PC-9 (cell line): ENCODE measurements at regions not wholly inside any gene's neighbourhood (a gene's known extent, or its start where the extent isn't known, plus 50 kb on each side); places are given as distances from the start of the nearest gene placed in this dataset.

Source experiments
- EZH2 ChIP-seq: fragments of 200-600 bp; sonication (generic); IDR thresholded peaks from 2 replicates; pipeline ENCODE4 v1.8.0; 2017; ENCODE audit warnings: antibody characterized with exemption, low read depth
- TF ChIP-seq, protein P1 (sequence below): fragments of 200-600 bp; sonication (generic); conservative IDR thresholded peaks from 2 replicates; pipeline ENCODE4 v1.6.1; 2017; ENCODE audit warnings: mixed run types, antibody characterized with exemption, mild to moderate bottlenecking, moderate library complexity

DNA sequence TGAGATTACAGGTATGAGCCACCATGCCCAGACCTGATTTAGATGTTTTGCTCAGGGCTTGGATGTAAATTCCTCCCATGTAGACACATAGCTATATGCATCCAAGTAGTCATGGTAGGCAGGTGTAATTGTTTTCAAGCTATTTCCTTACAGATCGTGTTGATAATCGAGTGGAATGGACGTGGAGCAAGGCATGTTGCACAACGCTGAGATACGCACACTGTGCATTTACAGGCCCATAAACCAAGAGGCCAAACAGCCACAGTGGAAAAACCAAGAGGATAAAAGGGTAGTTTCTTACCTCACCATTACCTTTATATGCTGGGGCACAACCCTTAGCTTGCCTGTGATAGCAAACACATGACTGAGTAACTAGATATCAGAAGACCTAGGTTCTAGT is 51.0 kb upstream of the ADGRF1 start:
- TF ChIP-seq, protein P1, sequence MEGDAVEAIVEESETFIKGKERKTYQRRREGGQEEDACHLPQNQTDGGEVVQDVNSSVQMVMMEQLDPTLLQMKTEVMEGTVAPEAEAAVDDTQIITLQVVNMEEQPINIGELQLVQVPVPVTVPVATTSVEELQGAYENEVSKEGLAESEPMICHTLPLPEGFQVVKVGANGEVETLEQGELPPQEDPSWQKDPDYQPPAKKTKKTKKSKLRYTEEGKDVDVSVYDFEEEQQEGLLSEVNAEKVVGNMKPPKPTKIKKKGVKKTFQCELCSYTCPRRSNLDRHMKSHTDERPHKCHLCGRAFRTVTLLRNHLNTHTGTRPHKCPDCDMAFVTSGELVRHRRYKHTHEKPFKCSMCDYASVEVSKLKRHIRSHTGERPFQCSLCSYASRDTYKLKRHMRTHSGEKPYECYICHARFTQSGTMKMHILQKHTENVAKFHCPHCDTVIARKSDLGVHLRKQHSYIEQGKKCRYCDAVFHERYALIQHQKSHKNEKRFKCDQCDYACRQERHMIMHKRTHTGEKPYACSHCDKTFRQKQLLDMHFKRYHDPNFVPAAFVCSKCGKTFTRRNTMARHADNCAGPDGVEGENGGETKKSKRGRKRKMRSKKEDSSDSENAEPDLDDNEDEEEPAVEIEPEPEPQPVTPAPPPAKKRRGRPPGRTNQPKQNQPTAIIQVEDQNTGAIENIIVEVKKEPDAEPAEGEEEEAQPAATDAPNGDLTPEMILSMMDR: no peak
- TF ChIP-seq EZH2: no peak
